H1 (cell line): ENCODE measurements at regions not wholly inside any gene's neighbourhood (a gene's known extent, or its start where the extent isn't known, plus 50 kb on each side); places are given as distances from the start of the nearest gene placed in this dataset.

ENCODE experiments used
- CTCF ChIA-PET: fragments of 300-600 bp; sonication (Branson Sonifier 250); formaldehyde crosslinking; loops from one replicate; lab custom pipeline; 2021; ENCODE audit not compliant: partially characterized antibody; lab: Charles Lee
- POLR2A ChIA-PET: fragments of 300-600 bp; sonication (Branson Sonifier 250); formaldehyde crosslinking; loops from one replicate; lab custom pipeline; 2021; ENCODE audit warnings: inconsistent platforms; ENCODE audit not compliant: partially characterized antibody; lab: Charles Lee
- DNase-seq, 2 experiments: peaks; one replicate each; pipeline versions ENCODE4 v3.0.0 to v3.0.0-alpha.2; 2010 to 2022; ENCODE audit warnings: low spot score in 2 of 2, low read depth in 1 of 2, mixed read lengths in 1 of 2
- FAIRE-seq: peaks from 2 replicates; lab custom pipeline; 2011; peaks lifted over from hg19 to GRCh38; lab: Jason Lieb, UNC
- H2AFZ ChIP-seq: 2 replicates; pipeline ENCODE4 v1.8.1; 2012; ENCODE audit warnings: low read length, inconsistent platforms
- H2AK5ac ChIP-seq: 2 replicates; pipeline ENCODE4 v1.6.1; 2013; ENCODE audit warnings: low read depth, low read length
- H2BK120ac ChIP-seq: replicated peaks from 2 replicates; pipeline ENCODE3; 2013; ENCODE audit warnings: low read depth, low read length, inconsistent platforms
- H2BK12ac ChIP-seq: 2 replicates; pipeline ENCODE4 v1.6.1; 2013; ENCODE audit warnings: low read depth, low read length
- H2BK15ac ChIP-seq: 2 replicates; pipeline ENCODE4 v1.6.1; 2013; ENCODE audit warnings: low read length
- H2BK20ac ChIP-seq: 2 replicates; pipeline ENCODE4 v1.6.1; 2013; ENCODE audit warnings: low read length
- H2BK5ac ChIP-seq: 2 replicates; pipeline ENCODE4 v1.6.1; 2013; ENCODE audit warnings: low read depth, low read length
- H3K14ac ChIP-seq: 2 replicates; pipeline ENCODE4 v1.6.1; 2013; ENCODE audit warnings: inconsistent platforms; ENCODE audit not compliant: insufficient read length
- H3K18ac ChIP-seq: 2 replicates; pipeline ENCODE4 v1.6.1; 2013; ENCODE audit warnings: low read length; ENCODE audit errors: extremely low read depth
- H3K23ac ChIP-seq: 2 replicates; pipeline ENCODE4 v1.6.1; 2013; ENCODE audit warnings: inconsistent platforms; ENCODE audit not compliant: insufficient read length
- H3K23me2 ChIP-seq: 2 replicates; pipeline ENCODE4 v1.6.1; 2013; ENCODE audit warnings: low read depth, low read length
- H3K27ac ChIP-seq: 2 replicates; pipeline ENCODE4 v1.6.1; 2011; ENCODE audit warnings: low read depth, low read length, inconsistent platforms
- H3K27me3 ChIP-seq, 4 experiments: replicated peaks in 1 of 4; 1 replicate in 1 of 4; 2 replicates in 3 of 4; pipeline versions ENCODE4 v1.6.1 to v1.8.1; 2011 to 2013; ENCODE audit warnings: low read length in 3 of 4, mild to moderate bottlenecking in 3 of 4, inconsistent platforms in 2 of 4, mixed read lengths in 2 of 4, moderate library complexity in 1 of 4; ENCODE audit not compliant: control insufficient read depth in 3 of 4, insufficient read depth in 3 of 4; ENCODE audit errors: extremely low read depth in 1 of 4
- H3K36me3 ChIP-seq, 4 experiments: 2 replicates each; pipeline versions ENCODE4 v1.6.1 to v1.8.1; 2011 to 2013; ENCODE audit warnings: mild to moderate bottlenecking in 4 of 4, low read length in 3 of 4, moderate library complexity in 2 of 4, control low read depth in 1 of 4, inconsistent platforms in 1 of 4; ENCODE audit not compliant: insufficient read depth in 4 of 4, control insufficient read depth in 2 of 4
- H3K4ac ChIP-seq: replicated peaks from 2 replicates; pipeline ENCODE3; 2013; ENCODE audit warnings: low read length, low read depth, mixed read lengths, inconsistent platforms; ENCODE audit not compliant: insufficient read length
- H3K4me1 ChIP-seq, 4 experiments: replicated peaks in 1 of 4; 1 replicate in 1 of 4; 2 replicates in 3 of 4; pipeline versions ENCODE4 v1.6.1 to v1.8.1; 2011 to 2013; ENCODE audit warnings: low read length in 3 of 4, inconsistent platforms in 2 of 4, mixed read lengths in 1 of 4; ENCODE audit not compliant: insufficient read depth in 4 of 4, control insufficient read depth in 3 of 4
- H3K4me2 ChIP-seq, 2 experiments: 2 replicates each; pipeline versions ENCODE4 v1.6.1 to v1.8.1; 2011 to 2013; ENCODE audit warnings: low read depth in 2 of 2, low read length in 2 of 2, control low read depth in 1 of 2, inconsistent platforms in 1 of 2, mild to moderate bottlenecking in 1 of 2; ENCODE audit not compliant: insufficient read depth in 1 of 2
- H3K4me3 ChIP-seq, 4 experiments: fragments of 200-600, 300-600 bp in 1 of 4; sonication (generic), shearing (Covaris generic), sonication (Bioruptor Twin) in 1 of 4; 2 replicates each; pipeline versions ENCODE4 v1.5.1 to v1.8.1; 2011 to 2016; ENCODE audit warnings: low read length in 4 of 4, low read depth in 3 of 4, control low read depth in 2 of 4, inconsistent platforms in 2 of 4, mild to moderate bottlenecking in 2 of 4, mixed read lengths in 1 of 4, moderate library complexity in 1 of 4; ENCODE audit not compliant: insufficient read depth in 2 of 4; ENCODE audit errors: extremely low read depth in 1 of 4
- H3K56ac ChIP-seq: replicated peaks from 2 replicates; pipeline ENCODE3; 2013; ENCODE audit warnings: low read depth, mild to moderate bottlenecking, mixed read lengths, low read length, inconsistent platforms; ENCODE audit not compliant: insufficient read length
- H3K79me1 ChIP-seq: 2 replicates; pipeline ENCODE4 v1.6.1; 2013; ENCODE audit warnings: low read depth, low read length, control low read depth
- H3K79me2 ChIP-seq, 2 experiments: 2 replicates each; pipeline versions ENCODE4 v1.6.1 to v1.8.1; 2012 to 2013; ENCODE audit warnings: low read length in 2 of 2, mild to moderate bottlenecking in 2 of 2, inconsistent platforms in 1 of 2; ENCODE audit not compliant: insufficient read depth in 2 of 2, control insufficient read depth in 1 of 2
- H3K9ac ChIP-seq, 4 experiments: replicated peaks in 1 of 4; 1 replicate in 1 of 4; 2 replicates in 3 of 4; pipeline versions ENCODE4 v1.6.1 to v1.8.1; 2011 to 2013; ENCODE audit warnings: low read depth in 3 of 4, low read length in 3 of 4, control low read depth in 2 of 4, mild to moderate bottlenecking in 2 of 4, moderate library complexity in 2 of 4, inconsistent platforms in 1 of 4; ENCODE audit errors: extremely low read depth in 1 of 4
- H3K9me3 ChIP-seq, 2 experiments: 2 replicates each; pipeline versions ENCODE4 v1.6.1 to v1.8.1; 2012 to 2013; ENCODE audit warnings: mild to moderate bottlenecking in 2 of 2, moderate library complexity in 2 of 2, control low read depth in 1 of 2, inconsistent platforms in 1 of 2, low read depth in 1 of 2, low read length in 1 of 2, mixed read lengths in 1 of 2; ENCODE audit not compliant: insufficient read depth in 2 of 2
- H4K20me1 ChIP-seq, 2 experiments: replicated peaks in 1 of 2; 2 replicates each; pipeline versions ENCODE3 to v1.8.1; 2011 to 2013; ENCODE audit warnings: inconsistent platforms in 2 of 2, low read length in 2 of 2, mild to moderate bottlenecking in 1 of 2; ENCODE audit not compliant: insufficient read depth in 2 of 2, control insufficient read depth in 1 of 2
- H4K5ac ChIP-seq: 2 replicates; pipeline ENCODE4 v1.6.1; 2013; ENCODE audit warnings: low read length, low read depth, mixed read lengths, inconsistent platforms; ENCODE audit not compliant: insufficient read length
- H4K8ac ChIP-seq: 2 replicates; pipeline ENCODE4 v1.8.0; 2013; ENCODE audit warnings: mild to moderate bottlenecking, moderate library complexity, low read length, inconsistent platforms; ENCODE audit not compliant: insufficient read depth; ENCODE audit errors: extremely low read depth
- H4K91ac ChIP-seq: replicated peaks from 2 replicates; pipeline ENCODE3; 2013; ENCODE audit warnings: low read length, mixed read lengths, inconsistent platforms; ENCODE audit not compliant: insufficient read length
- CHD2 ChIP-seq: IDR thresholded peaks from 2 replicates; pipeline ENCODE4 v1.6.1; 2012; ENCODE audit warnings: low read length, improper control_type of control experiment
- EP300 ChIP-seq, 2 experiments: IDR thresholded peaks; 1 replicate in 1 of 2; 2 replicates in 1 of 2; pipeline ENCODE4 v1.6.1; 2011 to 2012; ENCODE audit warnings: low read depth in 2 of 2, low read length in 2 of 2, mild to moderate bottlenecking in 2 of 2, borderline replicate concordance in 1 of 2, inconsistent platforms in 1 of 2, moderate library complexity in 1 of 2
- WGBS, 2 experiments: shearing (Covaris generic) in 1 of 2; methylation state at CpG; one replicate each; pipeline versions ENCODE4 v1.1.6 to v1.1.7; 2013 to 2015; ENCODE audit warnings: low lambda C conversion rate in 2 of 2, mixed read lengths in 2 of 2, inconsistent platforms in 1 of 2, low coverage in 1 of 2, missing lambda C conversion rate in 1 of 2; ENCODE audit not compliant: insufficient replicate concordance in 2 of 2, insufficient coverage in 1 of 2, insufficient read length in 1 of 2; ENCODE audit errors: extremely low coverage in 1 of 2, missing lambda C conversion rate in 1 of 2; 5-methylcytosine and 5-hydroxymethylcytosine counted together

DNA sequence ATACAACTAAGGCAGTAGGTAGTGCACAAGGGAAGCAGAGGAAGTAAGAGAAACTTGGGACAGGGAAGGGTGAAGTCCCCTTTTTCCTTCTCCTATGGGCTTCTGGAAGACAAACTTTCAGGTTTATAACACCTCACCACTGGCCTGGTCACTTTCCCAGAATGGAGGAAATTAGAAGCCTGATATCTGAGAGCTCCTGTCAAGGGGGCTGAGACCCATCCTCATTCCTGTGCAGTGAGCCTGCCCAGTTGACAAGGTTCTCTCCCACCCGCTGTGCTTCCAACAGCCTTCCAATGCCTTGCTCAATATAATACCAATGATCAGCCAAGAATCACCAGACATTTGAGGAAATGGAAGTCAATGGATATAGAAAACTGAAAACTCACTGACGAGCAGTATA, 100.4 kb upstream of the YPEL5 start:
- Histone ChIP-seq H2BK20ac (no peak overlapping the region), H2BK5ac (no peak overlapping the region), H3K9ac (no peak overlapping the region), H2BK15ac (no peak overlapping the region), H3K4me1 (no peaks in the 10 kb centered on the region), H3K4me2 (no peak overlapping the region), H2AFZ (0 out of 2 replicates have a peak overlapping the region, but pooled peaks have one; percentile 19), H3K56ac (no peak overlapping the region), H2BK12ac (no peak overlapping the region), H3K4me3 (no peak overlapping the region), H3K27me3 (no peaks in the 10 kb centered on the region), H4K20me1 (no peaks in the 10 kb centered on the region), H3K4ac (no peak overlapping the region), H3K9me3 (no peaks in the 10 kb centered on the region), H3K36me3 (no peaks in the 10 kb centered on the region), H3K23ac (no peak overlapping the region), H4K8ac (no peak overlapping the region), H4K5ac (no peak overlapping the region), H3K18ac (no peak overlapping the region), H2AK5ac (no peak overlapping the region), H3K14ac (no peak overlapping the region), H2BK120ac (no peak overlapping the region), H3K27ac (no peak overlapping the region), H4K91ac (no peak overlapping the region), H3K79me1 (no peaks in the 10 kb centered on the region), H3K79me2 (no peaks in the 10 kb centered on the region), H3K23me2 (0 out of 2 replicates have a peak, but pooled peaks cover 2% of the 10 kb centered on the region)
- CTCF ChIA-PET, result no interaction called here
- no peak for FAIRE-seq
- 80% methylated on average over 2 of the region's 2 CpGs; no CpG with 5 or more reads in 1 of the 2 experiments for WGBS, 2 experiments
- no peak for DNase-seq
- POLR2A ChIA-PET, result no interaction called here
- no peak for TF ChIP-seq EP300 (IDR thresholded peaks at IDR 0.05; ENCODE audit: borderline replicate concordance in 1 of 2, low read depth in 2 of 2, low read length in 2 of 2)
- no peak for TF ChIP-seq CHD2
